Jurkat, Clone E6-1 (cell line): ENCODE measurements at regions not wholly inside any gene's neighbourhood (a gene's known extent, or its start where the extent isn't known, plus 50 kb on each side); places are given as distances from the start of the nearest gene placed in this dataset.
A peak's percentile ranks its signal among the peaks of the same experiment; 100 is the strongest.

ENCODE experiments used
- DNase-seq: peaks from one replicate; pipeline ENCODE4 v3.0.0-alpha.2; 2011; ENCODE audit warnings: low read depth, low spot score
- H3K4me3 ChIP-seq: 2 replicates; pipeline ENCODE4 v1.5.1; 2011; ENCODE audit warnings: mild to moderate bottlenecking, low read length, control low read depth, moderate library complexity

DNA sequence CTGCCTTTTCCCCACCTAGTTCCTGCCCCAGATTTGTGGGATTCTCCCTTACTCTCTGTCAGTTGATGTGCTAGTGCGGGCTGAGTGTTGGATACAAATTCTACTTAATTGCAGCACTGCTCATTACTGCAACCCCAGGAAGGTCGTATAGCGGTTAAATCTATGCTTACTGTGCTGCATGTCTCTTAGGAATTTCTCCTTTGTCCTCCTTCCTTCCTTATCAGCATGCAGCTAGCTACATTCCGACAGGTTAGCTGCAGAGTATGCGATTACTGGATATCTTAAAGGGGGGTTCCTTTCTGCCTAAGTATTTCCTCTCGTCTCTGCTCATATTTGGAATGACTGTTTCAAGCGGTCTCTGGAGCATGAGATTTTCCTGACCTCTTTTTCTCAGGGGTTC is 662.8 kb downstream of the TLL1 start:
- DNase-seq = no peak
- H3K4me3 ChIP-seq = no peak overlapping the region

DNA sequence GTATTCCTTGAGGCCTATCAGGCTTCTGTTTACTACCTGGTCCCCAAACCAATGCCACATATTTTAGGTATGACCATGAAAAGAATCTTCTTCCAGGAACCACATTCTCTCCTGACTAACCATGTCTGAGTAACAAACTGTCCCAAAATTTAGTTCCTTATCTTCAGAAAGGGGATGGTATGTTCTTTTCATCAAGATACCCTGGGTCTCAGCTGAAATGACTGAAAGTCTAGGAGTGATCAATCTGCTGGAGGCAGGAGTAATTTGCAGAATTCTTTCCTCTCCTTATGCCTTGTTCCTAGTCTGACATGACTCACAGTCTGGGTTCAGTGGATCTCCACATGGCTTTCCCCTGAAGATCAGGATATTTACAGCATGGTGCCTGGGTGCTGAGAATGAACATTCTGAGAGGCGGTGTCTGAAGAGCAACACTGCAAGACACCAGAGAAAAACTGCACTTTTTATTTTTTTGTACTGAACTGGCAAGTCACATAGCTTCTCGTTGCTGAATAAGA is 665.5 kb downstream of the TLL1 start:
- no peak for DNase-seq
- H3K4me3 ChIP-seq = no peak overlapping the region

DNA sequence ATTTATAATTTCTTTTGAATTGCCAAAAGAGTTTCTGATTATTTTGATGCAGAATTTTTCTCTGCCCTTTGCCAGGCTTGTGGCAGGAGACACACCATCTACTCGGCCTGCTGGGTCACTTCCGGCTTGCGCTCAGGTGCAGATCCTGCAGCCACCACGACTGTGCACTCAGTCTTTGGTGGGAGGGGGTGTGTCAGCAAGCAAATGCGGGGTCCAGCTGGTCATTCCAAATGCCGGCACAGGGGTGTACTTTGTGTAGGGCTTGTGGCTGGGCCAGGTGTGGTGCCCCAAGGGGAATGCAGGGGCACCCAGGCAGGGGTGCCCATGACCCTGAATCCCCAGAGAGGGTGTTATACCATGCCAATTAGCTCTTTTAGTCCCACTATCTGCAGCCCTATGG is 673.0 kb downstream of the TLL1 start:
- H3K4me3 ChIP-seq = no peak overlapping the region
- DNase-seq = no peak

DNA sequence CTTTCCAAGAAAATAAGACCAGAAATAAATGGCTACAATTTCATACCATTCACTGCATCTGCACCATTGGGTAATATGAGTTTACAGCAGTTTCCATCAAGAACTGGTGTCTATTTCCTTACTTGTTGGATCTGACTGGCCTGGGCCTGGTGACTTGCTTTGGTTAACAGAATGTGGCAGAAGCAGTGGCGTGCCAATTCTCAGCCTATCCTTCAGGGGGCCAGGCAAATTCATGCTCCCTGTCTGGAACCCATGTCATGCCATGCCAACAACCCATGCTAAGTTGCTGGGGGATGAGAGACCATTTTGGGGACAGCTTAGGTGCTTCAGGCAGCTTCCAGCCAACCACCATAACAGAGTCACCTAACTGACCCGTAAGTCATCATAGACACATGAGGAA is 656.7 kb downstream of the SPOCK3 start:
- DNase-seq = no peak

GRCh38 chr4:166585491-166585890 is 648.8 kb downstream of the SPOCK3 start:
- no peak overlapping the region for H3K4me3 ChIP-seq
- DNase-seq = no peak

More for the DNA sequence above, 656.7 kb downstream of the SPOCK3 start:
- no peak overlapping the region for H3K4me3 ChIP-seq

DNA sequence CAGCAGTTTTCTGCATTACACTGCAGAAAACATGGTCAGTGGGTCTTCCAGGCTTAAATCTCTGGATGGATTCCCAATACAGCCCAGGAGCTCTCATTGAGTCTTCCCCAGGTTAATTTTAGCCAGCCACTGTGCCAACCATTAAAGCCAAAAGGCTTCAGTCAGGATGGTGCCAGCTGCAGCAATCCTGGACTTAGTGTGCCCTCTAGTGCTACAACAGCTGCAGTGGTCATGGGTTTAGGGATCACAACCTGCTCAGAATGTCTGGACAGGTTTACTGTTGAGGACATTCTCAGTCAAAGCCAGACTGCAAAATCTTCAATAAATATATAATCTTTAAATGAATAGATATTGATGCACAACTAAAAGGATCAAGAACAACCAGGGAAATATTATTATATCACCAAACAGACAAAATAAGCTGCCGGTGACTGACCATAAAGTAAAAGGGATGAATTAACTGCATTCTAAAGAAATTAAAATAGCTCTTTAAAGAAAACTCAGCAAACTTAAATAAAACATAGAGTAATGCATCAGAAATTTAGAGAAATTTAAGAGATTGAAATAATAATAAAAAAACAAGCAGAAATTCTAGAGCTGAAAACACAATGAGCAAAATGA is 639.9 kb downstream of the SPOCK3 start:
- peak; percentile 17 for DNase-seq
- no peak overlapping the region for H3K4me3 ChIP-seq

- H3K4me3 ChIP-seq = no peak overlapping the region
- DNase-seq = no peak
These were observed 634.0 kb downstream of the SPOCK3 start for GRCh38 chr4:166600264-166600663.

- H3K4me3 ChIP-seq = no peak overlapping the region
These were observed 632.2 kb downstream of the SPOCK3 start for GRCh38 chr4:166602068-166602467.

GRCh38 chr4:166622425-166622977 is 611.8 kb downstream of the SPOCK3 start:
- no peak overlapping the region for H3K4me3 ChIP-seq
- no peak for DNase-seq

More at GRCh38 chr4:166602068-166602467, 632.2 kb downstream of the SPOCK3 start:
- no peak for DNase-seq

DNA sequence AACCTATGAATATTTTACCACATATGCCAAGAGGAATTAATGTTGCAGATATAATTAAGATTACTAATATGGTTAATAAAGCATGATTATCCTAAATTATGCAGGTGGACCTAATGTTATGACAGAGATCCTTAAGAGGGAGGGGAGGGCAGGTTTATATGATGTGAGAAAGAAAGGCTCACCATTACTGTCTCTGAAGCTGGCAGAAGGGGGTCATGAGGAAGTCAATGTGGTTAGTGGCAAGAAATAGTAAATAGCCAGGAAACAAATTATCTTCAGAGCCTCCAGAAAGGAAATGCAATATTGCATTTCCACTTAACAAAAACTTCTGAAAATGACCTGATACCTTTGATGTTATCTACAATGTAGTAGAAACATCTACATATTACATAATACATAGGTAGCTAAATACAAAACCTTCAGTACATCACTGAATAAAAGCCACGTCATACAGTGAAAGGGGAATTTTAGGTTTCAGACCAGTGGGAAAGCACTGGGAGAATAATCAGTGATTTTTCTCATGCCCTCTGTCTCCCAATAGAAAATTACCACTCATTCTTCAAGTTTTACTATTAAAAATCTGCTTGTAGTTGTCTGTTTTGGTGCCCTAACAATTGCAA is 609.2 kb downstream of the SPOCK3 start:
- no peak for DNase-seq

GRCh38 chr4:166628454-166628853 is 605.8 kb downstream of the SPOCK3 start:
- DNase-seq = no peak

More for the DNA sequence above, 609.2 kb downstream of the SPOCK3 start:
- H3K4me3 ChIP-seq = no peak overlapping the region

GRCh38 chr4:166635367-166635766 is 598.9 kb downstream of the SPOCK3 start:
- H3K4me3 ChIP-seq = no peak overlapping the region
- no peak for DNase-seq

More at GRCh38 chr4:166628454-166628853, 605.8 kb downstream of the SPOCK3 start:
- no peak overlapping the region for H3K4me3 ChIP-seq

GRCh38 chr4:166637816-166638215 is 596.5 kb downstream of the SPOCK3 start:
- H3K4me3 ChIP-seq = no peak overlapping the region
- DNase-seq = no peak

- no peak overlapping the region for H3K4me3 ChIP-seq
- no peak for DNase-seq
These were observed 579.1 kb downstream of the SPOCK3 start for GRCh38 chr4:166655231-166655630.

DNA sequence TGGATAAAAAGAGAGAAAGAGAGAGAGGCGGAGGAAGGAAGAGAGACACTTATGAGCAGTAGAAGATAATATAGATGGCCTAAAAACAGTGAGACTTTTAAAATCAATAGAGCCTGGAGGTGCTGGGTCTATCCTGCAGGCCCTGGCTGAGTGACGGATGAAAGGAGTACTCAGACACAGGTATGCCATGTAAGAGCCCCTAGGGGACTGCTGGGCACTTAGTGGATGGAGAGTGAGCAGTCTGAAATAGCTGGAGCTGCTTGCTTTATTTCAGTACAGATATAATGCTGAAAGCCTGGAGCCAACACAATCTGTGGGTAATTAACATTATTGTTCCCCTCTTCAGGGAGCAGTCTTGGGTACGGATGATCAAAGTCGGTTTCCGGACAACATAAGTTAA is 578.6 kb downstream of the SPOCK3 start:
- no peak for DNase-seq
- H3K4me3 ChIP-seq = no peak overlapping the region

- no peak overlapping the region for H3K4me3 ChIP-seq
- no peak for DNase-seq
These were observed 577.0 kb downstream of the SPOCK3 start for GRCh38 chr4:166657261-166657660.

GRCh38 chr4:166658585-166658984 is 575.7 kb downstream of the SPOCK3 start:
- DNase-seq = no peak
- no peak overlapping the region for H3K4me3 ChIP-seq

GRCh38 chr4:166662266-166662843 is 571.9 kb downstream of the SPOCK3 start:
- no peak for DNase-seq
- no peak overlapping the region for H3K4me3 ChIP-seq

DNA sequence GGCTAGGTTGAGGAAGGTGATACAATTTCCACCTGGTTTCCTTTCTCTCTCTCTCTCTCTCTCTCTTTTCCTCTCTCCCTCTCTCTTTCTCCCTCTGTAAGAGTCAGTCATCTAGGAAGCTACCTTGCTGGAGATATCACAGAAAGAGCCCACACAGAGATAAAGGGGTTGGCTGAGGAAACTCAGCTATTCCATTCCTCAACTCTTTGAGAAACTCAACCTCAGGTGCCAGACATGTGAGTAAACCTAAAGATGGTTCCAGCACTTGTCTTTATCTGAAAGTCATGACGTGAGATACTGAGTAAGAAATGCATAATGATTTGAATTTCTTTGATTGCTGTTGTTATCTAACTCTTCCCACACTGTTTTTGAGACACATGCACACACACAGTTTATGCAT is 564.0 kb downstream of the SPOCK3 start:
- no peak for DNase-seq
- no peak overlapping the region for H3K4me3 ChIP-seq

- DNase-seq = no peak
- no peak overlapping the region for H3K4me3 ChIP-seq
These were observed 560.4 kb downstream of the SPOCK3 start for GRCh38 chr4:166673911-166674310.
